ENCODE measurements at regions not wholly inside any gene's neighbourhood (a gene's known extent, or its start where the extent isn't known, plus 50 kb on each side); places are given as distances from the start of the nearest gene placed in this dataset.

GRCh38 chr18:61664419-61665084, 228.3 kb downstream of the RNF152 start:
- no peak for TF ChIP-seq CTCF (conservative IDR thresholded peaks at IDR 0.05; ENCODE audit: low read depth, low read length)
- H3K4me3 ChIP-seq (ENCODE audit: low read depth, low read length): no peak overlapping the region
- no peak for DNase-seq (ENCODE audit: low read depth)

- no peak for TF ChIP-seq CTCF (conservative IDR thresholded peaks at IDR 0.05; ENCODE audit: low read depth, low read length)
- no peak overlapping the region for H3K4me3 ChIP-seq (ENCODE audit: low read depth, low read length)
- no peak for DNase-seq (ENCODE audit: low read depth)
Observed at GRCh38 chr18:61662726-61663125, 230.1 kb downstream of the RNF152 start.

GRCh38 chr18:61658431-61658830, 234.4 kb downstream of the RNF152 start:
- no peak for DNase-seq (ENCODE audit: low read depth)
- H3K4me3 ChIP-seq (ENCODE audit: low read depth, low read length): no peak overlapping the region
- TF ChIP-seq CTCF (conservative IDR thresholded peaks at IDR 0.05; ENCODE audit: low read depth, low read length): no peak

GRCh38 chr18:61657066-61657732, 235.6 kb downstream of the RNF152 start:
- TF ChIP-seq CTCF (conservative IDR thresholded peaks at IDR 0.05; ENCODE audit: low read depth, low read length): no peak
- DNase-seq (ENCODE audit: low read depth): no peak

GRCh38 chr18:61655630-61656029, 237.2 kb downstream of the RNF152 start:
- no peak for TF ChIP-seq CTCF (conservative IDR thresholded peaks at IDR 0.05; ENCODE audit: low read depth, low read length)
- DNase-seq (ENCODE audit: low read depth): no peak
- H3K4me3 ChIP-seq (ENCODE audit: low read depth, low read length): no peak overlapping the region

More at GRCh38 chr18:61657066-61657732, 235.6 kb downstream of the RNF152 start:
- H3K4me3 ChIP-seq (ENCODE audit: low read depth, low read length): no peak overlapping the region

- no peak overlapping the region for H3K4me3 ChIP-seq (ENCODE audit: low read depth, low read length)
- DNase-seq (ENCODE audit: low read depth): no peak
- TF ChIP-seq CTCF (conservative IDR thresholded peaks at IDR 0.05; ENCODE audit: low read depth, low read length): no peak
Observed at GRCh38 chr18:61653823-61654551, 238.8 kb downstream of the RNF152 start.
